ENCODE measurements at regions not wholly inside any gene's neighbourhood (a gene's known extent, or its start where the extent isn't known, plus 50 kb on each side); places are given as distances from the start of the nearest gene placed in this dataset.
A peak's percentile ranks its signal among the peaks of the same experiment; 100 is the strongest.

GRCh38 chr16:87170310-87170709, 146.9 kb downstream of the C16orf95 start:
- no peak for DNase-seq

DNA sequence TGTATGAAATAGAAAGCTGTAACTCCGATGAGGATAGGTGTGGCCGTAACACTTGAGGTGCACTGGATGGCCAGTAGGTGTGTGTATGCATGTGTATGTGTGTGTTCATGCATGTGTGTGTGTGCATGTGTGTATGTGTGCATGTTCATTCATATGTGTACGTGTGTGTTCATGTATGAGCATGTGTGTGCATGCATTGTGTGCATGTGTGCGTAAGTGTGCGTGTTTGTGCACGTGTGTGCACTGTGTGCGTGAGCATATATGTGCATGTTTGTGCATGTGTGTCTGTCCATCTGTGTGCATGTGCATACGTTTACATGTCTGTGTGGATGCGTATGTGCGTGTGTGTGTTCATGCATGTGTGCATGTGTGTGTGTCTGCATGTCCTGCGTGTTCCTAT, 145.5 kb downstream of the C16orf95 start:
- DNase-seq = no peak

DNA sequence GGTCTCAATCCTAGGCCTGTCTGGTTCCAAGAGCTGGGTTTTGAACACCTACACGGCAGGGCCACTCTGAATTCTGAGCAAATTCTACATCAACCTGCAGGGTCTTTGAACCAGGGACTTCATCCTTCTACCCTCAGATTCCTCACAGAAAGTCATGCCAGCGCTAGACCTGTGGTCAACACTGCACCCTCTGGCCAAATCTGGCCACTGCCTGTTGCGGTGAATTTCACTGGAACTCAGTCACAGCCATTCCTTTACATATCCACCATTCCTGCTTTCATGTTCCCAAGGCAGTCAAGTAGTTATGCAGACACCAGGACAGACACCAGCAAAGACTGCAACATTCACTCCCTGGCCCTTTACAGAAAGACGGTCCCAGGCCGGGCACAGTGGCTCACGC, 144.6 kb downstream of the C16orf95 start:
- no peak for DNase-seq

- no peak for DNase-seq
Observed at GRCh38 chr16:87173294-87173893, 143.8 kb downstream of the C16orf95 start.

- DNase-seq = no peak
Observed at GRCh38 chr16:87174061-87174460, 143.1 kb downstream of the C16orf95 start.

DNA sequence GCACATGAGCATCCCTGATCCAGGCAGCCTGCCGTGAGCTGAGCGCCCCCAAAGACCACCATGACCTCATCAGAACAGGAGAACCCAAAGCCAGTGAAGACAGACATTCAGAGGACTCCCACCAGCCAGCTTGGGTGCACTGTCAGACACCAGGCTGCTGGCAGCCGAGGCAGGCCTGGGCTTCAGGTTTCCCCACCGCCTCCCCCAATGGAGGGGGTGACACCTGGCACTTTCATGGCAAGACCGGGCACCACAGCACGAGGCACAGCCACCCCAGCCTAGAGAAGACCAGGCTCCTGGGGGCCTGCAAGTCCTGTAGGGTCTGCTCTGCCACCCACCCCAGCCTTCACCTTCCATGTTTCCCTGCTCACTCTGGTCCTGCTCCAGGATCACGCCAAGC, 140.5 kb downstream of the C16orf95 start:
- DNase-seq = no peak

- no peak for DNase-seq
Observed at GRCh38 chr16:87177673-87178072, 139.5 kb downstream of the C16orf95 start.

DNA sequence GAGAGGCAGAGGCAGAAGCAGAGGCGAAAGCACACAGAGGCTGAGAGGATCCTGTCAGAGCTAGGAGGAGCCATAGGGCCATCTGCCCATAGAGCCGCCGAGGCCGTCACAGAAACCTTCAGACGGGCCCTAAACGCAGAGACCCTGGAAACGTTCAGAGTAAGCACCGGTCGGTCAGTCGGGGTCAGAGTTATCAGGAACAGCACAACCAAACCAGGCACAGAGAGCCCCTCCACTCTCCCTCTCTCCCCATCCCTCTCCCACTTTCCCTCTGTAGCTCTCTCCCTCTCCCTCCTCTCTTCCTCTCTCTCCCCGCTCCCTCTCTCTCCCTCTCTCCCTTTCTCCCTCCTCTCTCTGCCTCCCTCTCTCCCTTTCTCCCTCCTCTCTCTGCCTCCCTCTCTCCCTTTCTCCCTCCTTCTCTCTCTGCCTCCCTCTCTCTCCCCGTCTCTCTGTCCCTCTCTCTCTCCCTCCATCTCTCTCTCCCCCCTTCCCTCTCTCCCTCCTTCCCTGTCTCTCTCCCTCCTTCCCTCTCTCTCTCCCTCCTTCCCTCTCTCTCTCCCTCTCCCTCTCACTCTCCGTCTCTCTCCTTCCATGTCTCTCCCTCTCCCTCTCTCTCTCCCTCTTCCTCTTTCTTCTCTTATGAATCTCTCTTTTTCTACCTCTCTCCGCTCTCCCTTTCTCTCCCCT, 138.9 kb downstream of the C16orf95 start:
- no peak for DNase-seq

- no peak for DNase-seq
Observed at GRCh38 chr16:87178977-87179376, 138.2 kb downstream of the C16orf95 start.

DNA sequence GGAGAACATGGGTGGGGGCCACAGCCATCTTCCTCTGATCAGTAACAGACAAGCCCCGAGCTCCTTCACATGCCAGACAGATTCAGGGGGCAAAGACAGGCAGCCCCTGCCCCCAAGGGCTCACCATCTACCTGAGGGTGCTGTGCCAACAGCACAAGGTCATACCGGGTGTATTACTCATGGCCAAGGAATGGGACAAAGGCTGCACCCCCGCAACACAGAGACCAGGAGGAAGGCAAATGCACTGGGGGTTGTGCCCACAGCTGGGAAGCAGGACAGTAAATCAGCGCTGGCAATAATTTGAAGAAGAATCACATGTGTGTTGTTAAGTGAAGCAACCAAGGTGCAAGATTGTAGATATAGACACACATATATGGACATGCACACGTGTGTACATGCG, 137.1 kb downstream of the C16orf95 start:
- no peak for DNase-seq

DNA sequence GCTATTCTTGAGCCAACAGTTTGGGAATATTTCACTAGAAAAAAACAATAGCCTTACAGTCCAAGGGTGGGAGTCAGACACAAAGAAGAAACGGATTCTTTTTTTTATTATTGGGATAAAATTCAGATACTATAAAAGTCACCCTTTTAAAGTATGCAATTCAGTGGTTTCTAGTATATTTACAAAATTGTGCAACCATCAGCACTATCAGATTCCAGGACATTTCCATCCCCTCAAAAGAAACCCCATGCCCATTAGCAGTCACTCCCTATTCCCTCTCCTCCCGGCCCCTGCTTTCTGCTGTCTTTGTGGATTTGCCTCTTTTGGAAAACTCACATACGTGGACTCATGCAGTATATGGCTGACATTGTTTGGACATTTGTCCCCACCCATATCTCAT, 134.4 kb downstream of the C16orf95 start:
- DNase-seq = no peak

- no peak for DNase-seq
Observed at GRCh38 chr16:87183647-87184046, 133.5 kb downstream of the C16orf95 start.

DNA sequence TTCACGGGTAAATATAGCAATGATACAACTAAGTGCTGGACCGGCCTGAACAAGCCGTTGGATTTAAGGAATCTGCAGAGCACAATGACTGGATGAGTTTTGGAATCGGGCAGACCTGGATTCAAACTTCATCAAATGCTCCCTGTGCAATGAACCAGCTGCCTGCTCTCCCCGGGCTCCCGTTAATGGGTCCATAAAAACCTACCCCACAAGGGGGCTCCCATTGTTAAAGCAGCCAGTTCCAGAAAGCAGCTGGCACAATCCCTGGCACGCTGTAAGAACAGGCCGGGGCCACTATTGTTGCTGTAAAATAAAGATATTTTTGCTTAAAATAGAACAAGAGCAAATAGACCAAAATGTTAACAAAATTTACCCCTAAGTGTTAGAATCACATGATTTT, 131.9 kb downstream of the C16orf95 start:
- DNase-seq = peak; percentile 33

DNA sequence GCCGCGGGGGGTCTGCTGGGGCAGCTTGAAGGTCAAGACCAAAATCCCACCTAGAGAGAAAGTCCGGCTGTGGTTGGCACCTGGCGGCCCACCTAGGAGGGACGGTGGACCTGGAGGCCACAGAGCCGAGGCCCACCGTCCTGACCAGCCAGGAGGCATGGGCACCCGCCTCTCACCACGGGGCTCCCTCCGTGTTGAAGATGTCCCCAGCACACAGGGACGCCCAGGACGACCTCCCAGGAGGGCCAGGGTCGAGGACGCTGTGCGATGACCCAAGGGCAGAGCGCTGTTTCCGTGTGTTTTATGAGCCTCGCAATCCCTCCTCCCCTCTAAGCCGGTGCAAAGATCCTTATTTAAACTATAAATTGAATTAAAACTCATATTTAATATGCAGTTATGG, 131.2 kb downstream of the C16orf95 start:
- DNase-seq = no peak

DNA sequence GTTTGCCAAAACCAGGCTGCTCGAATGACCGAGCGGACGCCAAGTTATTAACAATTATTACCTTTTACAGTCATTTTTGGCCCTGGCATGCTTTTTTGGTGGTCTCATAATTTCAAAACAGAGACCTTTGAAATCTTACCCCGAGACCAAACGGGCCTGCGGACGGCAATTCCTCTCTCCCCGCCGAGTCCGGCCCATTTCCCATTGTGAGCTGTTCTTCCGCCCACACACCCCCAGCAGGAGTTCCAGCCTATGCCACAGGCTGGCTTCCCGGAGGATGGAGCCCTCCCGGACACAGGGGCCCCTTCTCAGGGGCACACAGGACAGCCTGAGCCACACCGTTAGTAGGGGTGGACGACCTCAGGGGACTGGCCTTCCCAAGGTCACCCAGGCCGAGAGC, 130.7 kb downstream of the C16orf95 start:
- DNase-seq = no peak

GRCh38 chr16:87186876-87187533, 130.2 kb downstream of the C16orf95 start:
- no peak for DNase-seq

DNA sequence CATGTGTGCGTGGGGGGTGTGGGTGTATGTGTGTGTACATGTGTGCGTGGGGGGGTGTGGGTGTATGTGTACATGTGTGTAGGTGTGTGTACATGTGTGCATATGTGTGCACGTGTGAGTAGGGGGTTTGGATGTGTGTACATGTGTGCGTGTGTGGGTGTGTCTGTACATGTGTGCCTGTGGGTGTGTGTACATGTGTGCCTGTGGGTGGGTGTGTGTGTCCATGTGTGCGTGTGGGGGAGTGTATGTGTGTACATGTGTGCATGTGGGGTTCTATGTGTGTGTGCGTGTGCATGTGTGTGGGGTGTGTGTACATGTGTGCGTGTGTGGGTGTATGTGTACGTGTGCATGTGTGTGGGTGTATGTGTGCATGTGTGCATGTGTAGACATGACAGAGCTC, 129.1 kb downstream of the C16orf95 start:
- no peak for DNase-seq

GRCh38 chr16:87189426-87189825, 127.8 kb downstream of the C16orf95 start:
- no peak for DNase-seq

DNA sequence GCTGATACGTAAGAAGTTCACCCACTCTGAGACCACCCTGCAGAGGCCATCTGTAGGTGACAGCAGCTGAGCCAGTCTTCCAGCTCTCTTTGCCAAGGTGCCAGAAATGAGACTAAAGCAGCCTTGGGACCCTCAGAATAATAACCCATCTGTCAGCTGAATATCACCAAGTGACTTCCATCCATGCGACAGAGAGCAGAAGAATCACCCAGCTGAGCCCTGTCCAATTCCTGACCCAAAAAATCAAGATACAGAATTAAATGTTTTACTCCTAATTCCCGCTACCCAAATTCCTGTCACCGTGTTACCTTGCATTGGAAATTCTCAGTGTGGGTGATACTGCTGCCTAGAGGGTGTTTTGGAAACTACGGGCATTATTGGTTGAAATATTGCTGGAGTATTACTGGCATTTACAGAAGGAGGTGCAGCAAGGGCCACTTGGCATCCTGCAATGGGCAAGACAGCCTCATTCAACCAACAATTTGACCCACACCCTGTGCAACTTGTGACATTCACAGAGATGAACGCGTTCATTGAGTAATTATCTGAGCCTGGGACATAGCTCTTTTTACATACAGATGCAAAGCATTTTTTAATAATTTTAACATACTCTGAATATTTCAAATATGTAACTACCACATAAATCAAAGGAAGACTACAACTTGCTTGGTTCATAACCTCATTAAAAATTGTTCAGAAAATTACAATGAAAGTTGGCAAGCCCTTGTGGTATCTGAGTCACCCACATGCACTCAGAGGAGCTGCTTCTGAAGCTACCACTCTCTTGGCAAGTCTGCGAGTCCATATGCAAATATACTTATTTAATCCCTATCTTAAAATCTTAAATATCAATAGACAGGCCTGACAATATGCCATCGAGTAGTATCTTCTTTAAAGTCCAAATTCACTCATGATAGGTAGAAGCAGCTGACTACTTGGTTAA, 126.6 kb downstream of the C16orf95 start:
- DNase-seq = no peak

DNA sequence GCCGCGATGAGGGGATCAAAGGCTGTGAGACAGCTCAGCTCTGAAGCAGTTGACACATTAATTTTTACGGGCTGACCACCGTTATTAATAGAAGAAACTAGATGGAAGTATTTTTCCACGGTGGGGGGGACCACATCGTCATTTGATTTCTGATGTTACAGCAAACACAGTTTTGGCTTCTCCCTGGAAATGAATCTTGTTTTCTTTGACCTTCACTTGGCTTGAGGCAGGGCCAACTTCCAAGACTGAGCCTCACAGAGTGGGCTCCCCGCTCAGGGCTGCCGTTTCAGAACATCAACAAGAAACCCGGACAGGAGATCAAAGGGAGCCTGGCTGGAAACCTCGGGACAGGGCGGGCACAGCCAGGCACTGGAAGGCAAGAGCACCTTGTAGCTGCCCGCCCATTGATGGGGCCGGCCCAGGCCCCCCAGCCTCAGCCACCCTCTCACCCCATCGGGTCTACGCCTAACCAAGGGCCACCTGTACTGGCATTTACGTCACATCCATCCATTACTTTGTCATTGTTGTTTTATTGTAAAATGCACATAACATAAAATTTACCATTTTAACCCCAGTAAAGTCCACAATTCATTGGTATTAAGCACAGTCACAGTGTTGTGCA, 124.6 kb downstream of the C16orf95 start:
- no peak for DNase-seq

DNA sequence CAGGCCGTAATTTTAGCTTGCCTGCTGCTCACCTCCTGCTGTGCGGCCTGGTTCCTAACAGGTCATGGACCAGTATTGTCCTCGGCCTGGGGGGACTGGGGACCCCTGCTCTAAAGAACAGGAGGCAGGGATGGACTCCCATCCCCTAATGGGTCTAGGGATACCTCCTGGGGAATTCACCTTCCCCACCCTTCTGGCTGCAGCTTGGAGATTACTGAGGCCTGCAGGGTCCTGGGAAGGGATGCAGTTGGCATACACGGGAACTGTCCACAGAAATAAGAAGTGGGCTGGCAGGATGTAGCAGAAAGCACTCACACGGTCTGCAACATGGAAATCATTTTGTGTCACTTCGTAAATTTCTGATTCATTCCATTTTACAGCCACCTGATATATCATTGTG, 123.0 kb downstream of the C16orf95 start:
- no peak for DNase-seq

DNA sequence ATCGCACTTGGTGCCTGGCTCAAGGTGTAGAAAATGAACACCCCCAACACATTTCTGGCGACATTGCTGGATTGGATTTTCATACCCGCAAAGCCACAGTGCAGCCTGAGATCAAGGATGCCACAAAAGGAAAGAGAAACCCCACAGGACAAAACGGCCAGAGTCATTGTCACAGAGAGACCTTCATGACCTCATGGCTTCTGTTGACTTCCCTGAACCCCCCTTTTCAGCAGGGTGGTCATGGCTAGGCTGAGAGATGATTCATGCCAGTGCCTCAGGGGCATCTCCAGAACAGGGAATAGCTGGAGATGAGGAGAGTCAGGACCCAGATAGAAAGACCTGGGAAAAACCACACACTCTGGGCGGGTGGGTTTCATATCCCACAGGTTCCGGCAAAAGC, 122.0 kb downstream of the C16orf95 start:
- DNase-seq = no peak

- no peak for DNase-seq
Observed at GRCh38 chr16:87196231-87196630, 121.0 kb downstream of the C16orf95 start.
